ENCODE measurements at regions not wholly inside any gene's neighbourhood (a gene's known extent, or its start where the extent isn't known, plus 50 kb on each side); places are given as distances from the start of the nearest gene placed in this dataset.

- Histone ChIP-seq H3K9me1 (ENCODE audit: insufficient read depth, low read length) (no peaks in the 10 kb centered on the region), H2AK5ac (ENCODE audit: low read depth, low read length) (no peak overlapping the region), H2AK9ac (replicated peaks; ENCODE audit: low read depth, low read length, poor library complexity) (no peak overlapping the region), H3K4me3 (ENCODE audit: insufficient read depth, low read depth, low read length) (no peak overlapping the region), H3K18ac (ENCODE audit: low read depth, low read length) (no peak overlapping the region), H3K9ac (ENCODE audit: low read depth, low read length) (no peak overlapping the region), H2AFZ (replicated peaks; ENCODE audit: low read length, poor library complexity) (no peak overlapping the region), H4K8ac (ENCODE audit: low read depth in 2 of 2, low read length in 2 of 2) (no peak overlapping the region), H3K4ac (ENCODE audit: low read depth, low read length) (no peak overlapping the region), H3K27me3 (ENCODE audit: control insufficient read depth, insufficient read depth, low read length) (no peaks in the 10 kb centered on the region; the same call in 1 of the 2 replicates), H3K23ac (ENCODE audit: low read depth, low read length) (no peak overlapping the region), H3K4me2 (ENCODE audit: low read depth, low read length) (no peak overlapping the region), H3K14ac (replicated peaks; ENCODE audit: low read depth, low read length) (no peak overlapping the region), H4K5ac (ENCODE audit: low read depth, low read length) (no peak overlapping the region), H2BK120ac (ENCODE audit: low read depth, low read length) (no peak overlapping the region), H2BK5ac (ENCODE audit: low read depth, low read length, poor library complexity, severe bottlenecking) (no peak overlapping the region), H3K4me1 (ENCODE audit: control insufficient read depth, insufficient read depth, low read length) (no peaks in the 10 kb centered on the region), H3K27ac (ENCODE audit: insufficient read depth, low read length) (no peak overlapping the region), H4K20me1 (ENCODE audit: insufficient read depth, low read length) (no peaks in the 10 kb centered on the region), H3K36me3 (ENCODE audit: control insufficient read depth, insufficient read depth, low read length) (no peaks in the 10 kb centered on the region), H2BK15ac (ENCODE audit: low read depth, low read length) (no peak overlapping the region), H3K79me1 (ENCODE audit: low read depth in 1 of 2, low read length in 2 of 2) (no peaks in the 10 kb centered on the region), H3K56ac (ENCODE audit: extremely low read depth, insufficient read depth, low read length) (no peak overlapping the region), H4K91ac (ENCODE audit: insufficient read depth, low read depth, low read length) (no peak overlapping the region), H3K9me3 (ENCODE audit: control insufficient read depth, insufficient read depth, low read length) (no peaks in the 10 kb centered on the region), H2BK20ac (ENCODE audit: low read depth, low read length) (no peak overlapping the region)
- POLR2A ChIA-PET (ENCODE audit: unreplicated experiment) = no interaction called here
- TF ChIP-seq POLR2A (IDR thresholded peaks at IDR 0.05; ENCODE audit: low read depth, low read length) = no peak
- no peak for TF ChIP-seq CTCF (conservative IDR thresholded peaks at IDR 0.05; ENCODE audit: low read depth, low read length)
- no peak for TF ChIP-seq USF2 (IDR thresholded peaks at IDR 0.05; ENCODE audit: low read depth, low read length)
- TF ChIP-seq BHLHE40 (IDR thresholded peaks at IDR 0.05; ENCODE audit: low read depth, low read length) = no peak
- no peak for TF ChIP-seq CHD1 (IDR thresholded peaks at IDR 0.05; ENCODE audit: low read depth, low read length)
- TF ChIP-seq ELK1 (IDR thresholded peaks at IDR 0.05; ENCODE audit: borderline replicate concordance, low read depth, low read length) = no peak
- no peak for TF ChIP-seq RFX5 (IDR thresholded peaks at IDR 0.05; ENCODE audit: low read depth, low read length)
- TF ChIP-seq RCOR1 (IDR thresholded peaks at IDR 0.05; ENCODE audit: insufficient replicate concordance, low read length) = no peak
- TF ChIP-seq SMC3 (IDR thresholded peaks at IDR 0.05; ENCODE audit: low read depth, low read length) = no peak
- TF ChIP-seq MXI1 (IDR thresholded peaks at IDR 0.05; ENCODE audit: borderline replicate concordance, low read depth, low read length) = no peak
- TF ChIP-seq CEBPB (IDR thresholded peaks at IDR 0.05; ENCODE audit: low read depth, low read length) = no peak
- TF ChIP-seq NFE2L2 (IDR thresholded peaks at IDR 0.05; ENCODE audit: low read depth, low read length) = no peak
- TF ChIP-seq MAZ (IDR thresholded peaks at IDR 0.05; ENCODE audit: borderline replicate concordance, low read depth, low read length) = no peak
- DNase-seq (no peak), ATAC-seq (ENCODE audit: low read depth) (no peak)
- dilution Hi-C loops (cut with HindIII; ENCODE audit: low sequenced_read_pairs, unreplicated experiment) (no loop called here), intact Hi-C loops (cut with micrococcal nuclease) (no loop called here), in situ Hi-C loops (cut with MboI; ENCODE audit: low sequenced_read_pairs) (loop anchor here (10.0 kb wide), 1 partner anchor 138 kb away; no protein-coding TSS in a partner anchor)
- WGBS, 2 experiments (ENCODE audit: extremely low coverage in 2 of 2, insufficient read length in 1 of 2) = no CpG with 5 or more reads among the region's 4 CpGs
- CTCF ChIA-PET = no interaction called here
- no TSS peak for BruUV-seq (replicated peaks)
These were observed 180.7 kb downstream of the MRPL39 start for GRCh38 chr21:25426580-25426979.

Data from IMR-90 (cell line).